ENCODE measurements at regions not wholly inside any gene's neighbourhood (a gene's known extent, or its start where the extent isn't known, plus 50 kb on each side); places are given as distances from the start of the nearest gene placed in this dataset.

- H3K4me2 ChIP-seq (ENCODE audit: insufficient read depth, insufficient read length, low read length): no peak overlapping the region
- H3K14ac ChIP-seq (ENCODE audit: insufficient read depth, low read length): no peak overlapping the region
- H4K20me1 ChIP-seq (ENCODE audit: control insufficient read depth, insufficient read depth, insufficient read length): no peaks in the 10 kb centered on the region
- no peaks in the 10 kb centered on the region for H3K27me3 ChIP-seq (ENCODE audit: insufficient read depth, low read length)
- H4K5ac ChIP-seq (ENCODE audit: insufficient read length, low read depth, low read length): no peak overlapping the region
- no peaks in the 10 kb centered on the region; a peak in 1 of 7 replicates for H3K36me3 Mint-ChIP-seq (ENCODE audit: insufficient read depth in 1 of 3, low read depth in 3 of 3)
- H3K79me2 ChIP-seq (ENCODE audit: insufficient read depth, low read length): no peaks in the 10 kb centered on the region
- no peak overlapping the region for H3K4ac ChIP-seq (ENCODE audit: low read depth, low read length)
- no peak overlapping the region for H2AFZ ChIP-seq (ENCODE audit: low read length)
- no peak overlapping the region for H4K91ac ChIP-seq (ENCODE audit: insufficient read length, low read depth, low read length)
- no peaks in the 10 kb centered on the region for H3K9me3 ChIP-seq (ENCODE audit: control insufficient read depth, low read depth, low read length)
- H3K23ac ChIP-seq (ENCODE audit: insufficient read length, low read depth, low read length): no peak overlapping the region
- TF ChIP-seq, protein P1, sequence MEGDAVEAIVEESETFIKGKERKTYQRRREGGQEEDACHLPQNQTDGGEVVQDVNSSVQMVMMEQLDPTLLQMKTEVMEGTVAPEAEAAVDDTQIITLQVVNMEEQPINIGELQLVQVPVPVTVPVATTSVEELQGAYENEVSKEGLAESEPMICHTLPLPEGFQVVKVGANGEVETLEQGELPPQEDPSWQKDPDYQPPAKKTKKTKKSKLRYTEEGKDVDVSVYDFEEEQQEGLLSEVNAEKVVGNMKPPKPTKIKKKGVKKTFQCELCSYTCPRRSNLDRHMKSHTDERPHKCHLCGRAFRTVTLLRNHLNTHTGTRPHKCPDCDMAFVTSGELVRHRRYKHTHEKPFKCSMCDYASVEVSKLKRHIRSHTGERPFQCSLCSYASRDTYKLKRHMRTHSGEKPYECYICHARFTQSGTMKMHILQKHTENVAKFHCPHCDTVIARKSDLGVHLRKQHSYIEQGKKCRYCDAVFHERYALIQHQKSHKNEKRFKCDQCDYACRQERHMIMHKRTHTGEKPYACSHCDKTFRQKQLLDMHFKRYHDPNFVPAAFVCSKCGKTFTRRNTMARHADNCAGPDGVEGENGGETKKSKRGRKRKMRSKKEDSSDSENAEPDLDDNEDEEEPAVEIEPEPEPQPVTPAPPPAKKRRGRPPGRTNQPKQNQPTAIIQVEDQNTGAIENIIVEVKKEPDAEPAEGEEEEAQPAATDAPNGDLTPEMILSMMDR (conservative IDR thresholded peaks at IDR 0.05): no peak
- H3K4me1 Mint-ChIP-seq: no peaks in the 10 kb centered on the region
- H3K4me3 Mint-ChIP-seq: no peak overlapping the region
- H3K18ac ChIP-seq (ENCODE audit: insufficient read length, low read depth, low read length): no peak overlapping the region
- no CpG with 5 or more reads among the region's 2 CpGs for WGBS (ENCODE audit: extremely low coverage, insufficient read length, low lambda C conversion rate)
- H3T11ph ChIP-seq (ENCODE audit: low read length): no peak overlapping the region
- no peak overlapping the region for H3K27ac Mint-ChIP-seq
- H2AK5ac ChIP-seq (ENCODE audit: insufficient read length, low read length): no peak overlapping the region
- H3K9ac ChIP-seq (ENCODE audit: extremely low read depth, insufficient read length, low read length): no peak overlapping the region
- no peak overlapping the region for H2BK15ac ChIP-seq (ENCODE audit: low read depth, low read length)
- no peaks in the 10 kb centered on the region for H3K79me1 ChIP-seq (ENCODE audit: insufficient read depth, low read depth, low read length, poor library complexity, severe bottlenecking)
- H3K23me2 ChIP-seq (ENCODE audit: insufficient read length, low read depth, low read length, poor library complexity, severe bottlenecking): no peaks in the 10 kb centered on the region
- no peak overlapping the region for H2BK12ac ChIP-seq (ENCODE audit: insufficient read length, low read depth, low read length)
- H3K56ac ChIP-seq (ENCODE audit: insufficient read length, low read depth, low read length): no peak overlapping the region
- no peak overlapping the region for H2BK20ac ChIP-seq (ENCODE audit: low read depth, low read length, poor library complexity, severe bottlenecking)
- H4K8ac ChIP-seq (replicated peaks; ENCODE audit: insufficient read length, low read depth, low read length): no peak overlapping the region
- DNase-seq: no peak
- H3K27me3 Mint-ChIP-seq (ENCODE audit: low read depth): no peaks in the 10 kb centered on the region
- peaks cover 0 to 3% of the 10 kb centered on the region in 2 experiments; a peak in 1 of 5 replicates for H3K9me3 Mint-ChIP-seq
- no peak overlapping the region for H2BK5ac ChIP-seq (ENCODE audit: insufficient read length, low read length)
- H2BK120ac ChIP-seq (ENCODE audit: low read depth, low read length, poor library complexity, severe bottlenecking): no peak overlapping the region
- H3K4me1 ChIP-seq (ENCODE audit: insufficient read depth, low read length): no peaks in the 10 kb centered on the region
- no peak overlapping the region for H3K27ac ChIP-seq (ENCODE audit: insufficient read length, low read depth, low read length)
Observed at GRCh38 chr3:145750657-145751056, 410.3 kb downstream of the PLOD2 start.

Data from H9 (cell line).